ENCODE measurements at regions not wholly inside any gene's neighbourhood (a gene's known extent, or its start where the extent isn't known, plus 50 kb on each side); places are given as distances from the start of the nearest gene placed in this dataset.

GRCh38 chr18:30113454-30113853, 929.1 kb downstream of the DSC3 start:
- no peaks in the 10 kb centered on the region for H3K79me2 ChIP-seq (ENCODE audit: control insufficient read depth in 1 of 2, insufficient read depth in 2 of 2, low read length in 2 of 2)
- no peak overlapping the region for H3K23ac ChIP-seq (ENCODE audit: insufficient read length)
- H3K27ac ChIP-seq (ENCODE audit: low read depth, low read length), result no peak overlapping the region
- H3K4me3 ChIP-seq (ENCODE audit: extremely low read depth in 1 of 4, insufficient read depth in 2 of 4, low read depth in 3 of 4, low read length in 4 of 4), result no peak overlapping the region
- no peak overlapping the region for H2BK12ac ChIP-seq (ENCODE audit: low read depth, low read length)
- H4K91ac ChIP-seq (replicated peaks; ENCODE audit: insufficient read length, low read length), result no peak overlapping the region
- H2BK15ac ChIP-seq (ENCODE audit: low read length), result no peak overlapping the region
- H3K79me1 ChIP-seq (ENCODE audit: low read depth, low read length), result no peaks in the 10 kb centered on the region
- H3K9ac ChIP-seq (replicated peaks in 1 of 4; ENCODE audit: extremely low read depth in 1 of 4, low read depth in 3 of 4, low read length in 3 of 4), result no peak overlapping the region
- no peak overlapping the region for H3K14ac ChIP-seq (ENCODE audit: insufficient read length)
- H3K4ac ChIP-seq (replicated peaks; ENCODE audit: insufficient read length, low read depth, low read length), result no peak overlapping the region
- no peak overlapping the region for H2BK120ac ChIP-seq (replicated peaks; ENCODE audit: low read depth, low read length)
- no peak for FAIRE-seq
- no peaks in the 10 kb centered on the region for H3K4me1 ChIP-seq (replicated peaks in 1 of 4; ENCODE audit: control insufficient read depth in 3 of 4, insufficient read depth in 4 of 4, low read length in 3 of 4)
- H4K20me1 ChIP-seq (replicated peaks in 1 of 2; ENCODE audit: control insufficient read depth in 1 of 2, insufficient read depth in 2 of 2, low read length in 2 of 2), result no peaks in the 10 kb centered on the region
- ChIA-PET POLR2A (ENCODE audit: partially characterized antibody) (no interaction called here), CTCF (ENCODE audit: partially characterized antibody) (interaction anchor here (0.6 kb wide), 1 partner anchor 20 kb away, joined by 3 read pairs; no protein-coding TSS in a partner anchor)
- no peaks in the 10 kb centered on the region for H3K9me3 ChIP-seq (ENCODE audit: insufficient read depth in 2 of 2, low read depth in 1 of 2, low read length in 1 of 2)
- H2AFZ ChIP-seq (ENCODE audit: low read length), result no peak overlapping the region
- H2AK5ac ChIP-seq (ENCODE audit: low read depth, low read length), result no peak overlapping the region
- no peaks in the 10 kb centered on the region for H3K23me2 ChIP-seq (ENCODE audit: low read depth, low read length)
- no peak overlapping the region for H4K5ac ChIP-seq (ENCODE audit: insufficient read length, low read depth, low read length)
- no peaks in the 10 kb centered on the region for H3K36me3 ChIP-seq (ENCODE audit: control insufficient read depth in 2 of 4, insufficient read depth in 4 of 4, low read length in 3 of 4)
- DNase-seq (ENCODE audit: low read depth in 1 of 2, low spot score in 2 of 2), result no peak
- no peak overlapping the region for H3K56ac ChIP-seq (replicated peaks; ENCODE audit: insufficient read length, low read depth, low read length)
- H3K18ac ChIP-seq (ENCODE audit: extremely low read depth, low read length), result no peak overlapping the region
- H4K8ac ChIP-seq (ENCODE audit: extremely low read depth, insufficient read depth, low read length), result no peak overlapping the region
- no peak overlapping the region for H3K4me2 ChIP-seq (ENCODE audit: insufficient read depth in 1 of 2, low read depth in 2 of 2, low read length in 2 of 2)
- no peak overlapping the region for H2BK20ac ChIP-seq (ENCODE audit: low read length)
- no peak overlapping the region for H2BK5ac ChIP-seq (ENCODE audit: low read depth, low read length)
- no peaks in the 10 kb centered on the region for H3K27me3 ChIP-seq (replicated peaks in 1 of 4; ENCODE audit: control insufficient read depth in 3 of 4, extremely low read depth in 1 of 4, insufficient read depth in 3 of 4, low read length in 3 of 4)
- TF ChIP-seq NRF1 (IDR thresholded peaks at IDR 0.05; ENCODE audit: low read depth, low read length) (no peak), BACH1 (IDR thresholded peaks at IDR 0.05; ENCODE audit: low read length) (no peak), ASH2L (IDR thresholded peaks at IDR 0.05; ENCODE audit: low read length) (no peak)
